ENCODE measurements at regions not wholly inside any gene's neighbourhood (a gene's known extent, or its start where the extent isn't known, plus 50 kb on each side); places are given as distances from the start of the nearest gene placed in this dataset.

DNA sequence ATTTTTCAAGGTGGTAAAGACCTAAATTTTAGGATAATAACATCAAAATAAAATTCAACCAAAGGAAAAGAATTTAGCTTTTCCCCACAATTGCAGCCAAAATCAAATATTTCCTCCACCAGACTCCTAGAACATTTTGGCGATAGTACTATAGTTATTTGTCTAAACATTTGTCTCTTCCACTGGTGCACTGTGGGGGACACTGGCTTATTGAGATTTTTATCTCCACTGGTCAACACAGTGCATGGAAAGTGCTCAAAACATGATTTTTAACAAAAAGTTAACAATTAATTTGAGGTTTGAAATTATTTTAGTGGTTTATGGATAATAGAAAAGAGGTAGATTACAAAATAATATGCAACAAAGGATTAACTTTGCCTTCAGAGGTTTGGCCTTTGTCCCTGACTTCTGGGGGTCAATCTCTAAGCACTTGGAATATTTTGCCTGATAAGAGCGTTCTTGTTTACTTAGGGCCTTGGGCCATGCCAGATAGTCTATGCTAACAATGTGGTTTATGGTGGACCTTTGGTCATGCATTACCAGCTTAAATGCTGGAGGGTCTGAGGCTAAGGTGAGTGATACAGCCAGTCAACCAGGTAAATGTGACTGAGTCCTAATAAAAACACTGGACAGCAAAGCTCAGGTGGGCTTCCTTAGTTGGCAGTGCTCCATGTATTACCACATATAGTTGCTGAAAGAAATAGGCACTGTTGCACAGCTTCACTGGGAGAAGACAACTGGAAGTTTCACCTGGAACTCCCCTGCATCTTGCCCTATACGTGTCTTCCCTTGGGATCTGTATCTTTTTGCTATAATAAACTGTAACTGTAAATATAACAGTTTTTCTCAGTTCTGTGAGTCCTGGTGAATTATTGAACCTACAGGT, 67.2 kb upstream of the SATB2 start:
- no peaks in the 10 kb centered on the region for H3K9me3 ChIP-seq (ENCODE audit: control insufficient read depth in 4 of 4, insufficient read depth in 3 of 4, low read length in 3 of 4)
- WGBS, 2 donors = 82 to 85% methylated on average over 3 of the region's 3 CpGs

DNA sequence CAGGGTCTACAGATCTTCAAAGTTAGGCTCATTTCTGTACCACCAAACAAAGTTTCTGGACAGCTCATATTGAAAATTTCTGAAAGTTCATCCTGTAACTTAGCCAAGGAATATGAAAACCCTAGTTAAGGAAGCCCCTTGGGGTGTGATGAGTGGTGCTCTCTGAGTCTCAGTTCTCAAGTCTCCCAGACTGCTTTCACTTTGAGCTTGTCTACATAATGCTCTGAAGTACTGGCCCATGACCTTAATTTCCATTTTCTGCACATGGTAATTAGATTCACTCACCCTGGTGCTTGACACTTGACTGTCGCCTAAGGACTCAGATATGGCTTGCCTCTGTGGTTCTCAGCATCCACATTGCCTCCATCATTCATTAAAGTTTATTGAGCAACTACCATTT, 51.7 kb upstream of the SATB2 start:
- H3K4me1 ChIP-seq (ENCODE audit: control insufficient read depth in 5 of 5, insufficient read depth in 5 of 5, low read length in 5 of 5) = no peaks in the 10 kb centered on the region
- TF ChIP-seq, protein P1, sequence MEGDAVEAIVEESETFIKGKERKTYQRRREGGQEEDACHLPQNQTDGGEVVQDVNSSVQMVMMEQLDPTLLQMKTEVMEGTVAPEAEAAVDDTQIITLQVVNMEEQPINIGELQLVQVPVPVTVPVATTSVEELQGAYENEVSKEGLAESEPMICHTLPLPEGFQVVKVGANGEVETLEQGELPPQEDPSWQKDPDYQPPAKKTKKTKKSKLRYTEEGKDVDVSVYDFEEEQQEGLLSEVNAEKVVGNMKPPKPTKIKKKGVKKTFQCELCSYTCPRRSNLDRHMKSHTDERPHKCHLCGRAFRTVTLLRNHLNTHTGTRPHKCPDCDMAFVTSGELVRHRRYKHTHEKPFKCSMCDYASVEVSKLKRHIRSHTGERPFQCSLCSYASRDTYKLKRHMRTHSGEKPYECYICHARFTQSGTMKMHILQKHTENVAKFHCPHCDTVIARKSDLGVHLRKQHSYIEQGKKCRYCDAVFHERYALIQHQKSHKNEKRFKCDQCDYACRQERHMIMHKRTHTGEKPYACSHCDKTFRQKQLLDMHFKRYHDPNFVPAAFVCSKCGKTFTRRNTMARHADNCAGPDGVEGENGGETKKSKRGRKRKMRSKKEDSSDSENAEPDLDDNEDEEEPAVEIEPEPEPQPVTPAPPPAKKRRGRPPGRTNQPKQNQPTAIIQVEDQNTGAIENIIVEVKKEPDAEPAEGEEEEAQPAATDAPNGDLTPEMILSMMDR (IDR thresholded peaks at IDR 0.05; ENCODE audit: control extremely low read depth, extremely low read depth) = no peak
- no peak overlapping the region for H3K27ac ChIP-seq (ENCODE audit: low read depth in 1 of 2, low read length in 1 of 2)
- 72 to 87% methylated on average over 1 of the region's 1 CpG for WGBS, 2 donors
- DNase-seq (no peak), ATAC-seq (ENCODE audit: insufficient read depth, low FRiP score) (no peak)
- H3K9ac ChIP-seq (ENCODE audit: insufficient read depth in 1 of 2, low read length in 2 of 2) = no peak overlapping the region
- no peaks in the 10 kb centered on the region for H3K9me3 ChIP-seq (ENCODE audit: control insufficient read depth in 4 of 4, insufficient read depth in 3 of 4, low read length in 3 of 4)
- no peak overlapping the region for H3K4me3 ChIP-seq
- no peaks in the 10 kb centered on the region for H3K27me3 ChIP-seq (ENCODE audit: control insufficient read depth in 3 of 3, insufficient read depth in 3 of 3, low read length in 2 of 3)
- no peaks in the 10 kb centered on the region for H3K36me3 ChIP-seq (ENCODE audit: control insufficient read depth in 4 of 4, insufficient read depth in 4 of 4, low read length in 4 of 4)

More for the DNA sequence above, 67.2 kb upstream of the SATB2 start:
- Histone ChIP-seq H3K4me1 (ENCODE audit: control insufficient read depth in 5 of 5, insufficient read depth in 5 of 5, low read length in 5 of 5) (peaks cover 0 to 8% (median 0%) of the 10 kb centered on the region in 5 donors), H3K27ac (ENCODE audit: low read depth in 1 of 2, low read length in 1 of 2) (no peak overlapping the region), H3K9ac (ENCODE audit: insufficient read depth in 1 of 2, low read length in 2 of 2) (no peak overlapping the region), H3K36me3 (ENCODE audit: control insufficient read depth in 4 of 4, insufficient read depth in 4 of 4, low read length in 4 of 4) (no peaks in the 10 kb centered on the region), H3K27me3 (ENCODE audit: control insufficient read depth in 3 of 3, insufficient read depth in 3 of 3, low read length in 2 of 3) (no peaks in the 10 kb centered on the region), H3K4me3 (no peak overlapping the region)
- no peak for DNase-seq
- TF ChIP-seq, protein P1 (IDR thresholded peaks at IDR 0.05; ENCODE audit: control extremely low read depth, extremely low read depth) = no peak
- ATAC-seq (ENCODE audit: insufficient read depth, low FRiP score) = no peak
